ENCODE measurements at regions not wholly inside any gene's neighbourhood (a gene's known extent, or its start where the extent isn't known, plus 50 kb on each side); places are given as distances from the start of the nearest gene placed in this dataset.

- H3K4me1 ChIP-seq (ENCODE audit: control insufficient read depth in 1 of 2, insufficient read depth in 2 of 2, low read length in 2 of 2), result no peaks in the 10 kb centered on the region
- TF ChIP-seq SP1 (IDR thresholded peaks at IDR 0.05; ENCODE audit: low read depth) (no peak), REST (IDR thresholded peaks at IDR 0.05; ENCODE audit: low read depth) (no peak), EZH2 (IDR thresholded peaks at IDR 0.05) (no peak), POLR2AphosphoS5 (IDR thresholded peaks at IDR 0.05; ENCODE audit: low read depth, low read length) (no peak), ZNF274 (IDR thresholded peaks at IDR 0.05; ENCODE audit: low read depth, low read length) (no peak), RAD21 (IDR thresholded peaks at IDR 0.05; ENCODE audit: low read depth) (no peak)
- H3K79me2 ChIP-seq (ENCODE audit: insufficient read depth, low read length), result no peaks in the 10 kb centered on the region
- no peaks in the 10 kb centered on the region for H3K9me3 ChIP-seq (ENCODE audit: control insufficient read depth in 1 of 2, insufficient read depth in 1 of 2, low read depth in 1 of 2, low read length in 2 of 2)
- H3K27ac ChIP-seq (ENCODE audit: low read depth, low read length), result no peak overlapping the region
- ChIA-PET RAD21 (ENCODE audit: low non-redundant PET in 1 of 2, low total read pairs in 2 of 2, uncharacterized antibody in 2 of 2, unreplicated experiment in 2 of 2) (no interaction called here), POLR2A (no interaction called here), CTCF (interaction anchor here (1.0 kb wide), 1 partner anchor 43 kb away, joined by 3 read pairs; no protein-coding TSS in a partner anchor)
- ATAC-seq (no peak), DNase-seq (ENCODE audit: low read depth, low spot score) (no peak)
- H2AFZ ChIP-seq (ENCODE audit: low read depth, low read length, poor library complexity, severe bottlenecking), result no peak overlapping the region
- no peaks in the 10 kb centered on the region for H4K20me1 ChIP-seq (ENCODE audit: insufficient read depth)
- H3K27me3 ChIP-seq (ENCODE audit: insufficient read depth, low read length), result peaks cover 95% of the 10 kb centered on the region
- no peaks in the 10 kb centered on the region for H3K9me2 ChIP-seq (ENCODE audit: insufficient read depth)
- intact Hi-C loops (cut with micrococcal nuclease), result no loop called here
- H3K9ac ChIP-seq (ENCODE audit: low read length), result no peak overlapping the region
- BruUV-seq (replicated peaks), result no TSS peak
- no peak overlapping the region for H3K4me3 ChIP-seq (replicated peaks in 1 of 2; ENCODE audit: low read depth in 1 of 2, low read length in 2 of 2)
- no peak overlapping the region for H3K4me2 ChIP-seq (ENCODE audit: low read length)
- no peaks in the 10 kb centered on the region for H3K36me3 ChIP-seq (ENCODE audit: control insufficient read depth in 1 of 2, insufficient read depth in 2 of 2, low read length in 2 of 2)
Observed at GRCh38 chr16:73614131-73614530, 566.2 kb upstream of the ZFHX3 start.

GRCh38 chr16:73610605-73611156 is 562.8 kb upstream of the ZFHX3 start:
- BruUV-seq (replicated peaks), result no TSS peak
- no peak for TF ChIP-seq EZH2phosphoT487 (IDR thresholded peaks at IDR 0.05; ENCODE audit: borderline replicate concordance)
- no peak for TF ChIP-seq RAD21 (IDR thresholded peaks at IDR 0.05; ENCODE audit: low read depth)
- TF ChIP-seq POLR2A (IDR thresholded peaks at IDR 0.05; ENCODE audit: borderline replicate concordance, extremely low read depth, insufficient read depth, insufficient read length), result no peak
- no peak for TF ChIP-seq EZH2 (IDR thresholded peaks at IDR 0.05)
- Histone ChIP-seq H3K27me3 (ENCODE audit: insufficient read depth, low read length) (peaks cover 78% of the 10 kb centered on the region), H3K9me3 (ENCODE audit: control insufficient read depth in 1 of 2, insufficient read depth in 1 of 2, low read depth in 1 of 2, low read length in 2 of 2) (no peaks in the 10 kb centered on the region), H4K20me1 (ENCODE audit: insufficient read depth) (no peaks in the 10 kb centered on the region), H3K9ac (ENCODE audit: low read length) (no peak overlapping the region), H3K4me3 (replicated peaks in 1 of 2; ENCODE audit: low read depth in 1 of 2, low read length in 2 of 2) (no peak overlapping the region), H3K79me2 (ENCODE audit: insufficient read depth, low read length) (no peaks in the 10 kb centered on the region), H3K4me1 (ENCODE audit: control insufficient read depth in 1 of 2, insufficient read depth in 2 of 2, low read length in 2 of 2) (no peaks in the 10 kb centered on the region), H3K27ac (ENCODE audit: low read depth, low read length) (no peak overlapping the region), H3K4me2 (ENCODE audit: low read length) (no peak overlapping the region), H3K9me2 (ENCODE audit: insufficient read depth) (no peaks in the 10 kb centered on the region), H2AFZ (ENCODE audit: low read depth, low read length, poor library complexity, severe bottlenecking) (no peak overlapping the region), H3K36me3 (ENCODE audit: control insufficient read depth in 1 of 2, insufficient read depth in 2 of 2, low read length in 2 of 2) (no peaks in the 10 kb centered on the region)
- ATAC-seq (no peak), DNase-seq (ENCODE audit: low read depth, low spot score) (no peak)
- ChIA-PET CTCF (interaction anchor here (1.1 kb wide), 1 partner anchor 268 kb away, joined by 3 read pairs; no protein-coding TSS in a partner anchor), RAD21 (ENCODE audit: low non-redundant PET in 1 of 2, low total read pairs in 2 of 2, uncharacterized antibody in 2 of 2, unreplicated experiment in 2 of 2) (no interaction called here), POLR2A (no interaction called here)
- intact Hi-C loops (cut with micrococcal nuclease), result no loop called here
